Fibroblast of mammary gland (primary cell): ENCODE measurements at regions not wholly inside any gene's neighbourhood (a gene's known extent, or its start where the extent isn't known, plus 50 kb on each side); places are given as distances from the start of the nearest gene placed in this dataset.
"Not testable (repeated sequence)": the region's sequence is repeated elsewhere in the genome, so short reads cannot be mapped to it uniquely, and the experiment has no call there.

Experiments used
- DNase-seq: peaks from one replicate; pipeline ENCODE4 v3.0.0-alpha.2; 2010; ENCODE audit warnings: low read depth
- H3K4me3 ChIP-seq: 2 replicates; pipeline ENCODE4 v1.5.1; 2011; ENCODE audit warnings: low read depth, mild to moderate bottlenecking, low read length, moderate library complexity; ENCODE audit not compliant: control insufficient read depth

GRCh38 chr9:62909447-62909846, 1719.6 kb downstream of the SPATA31A7 start:
- not testable (repeated sequence) for DNase-seq, H3K4me3 ChIP-seq

DNA sequence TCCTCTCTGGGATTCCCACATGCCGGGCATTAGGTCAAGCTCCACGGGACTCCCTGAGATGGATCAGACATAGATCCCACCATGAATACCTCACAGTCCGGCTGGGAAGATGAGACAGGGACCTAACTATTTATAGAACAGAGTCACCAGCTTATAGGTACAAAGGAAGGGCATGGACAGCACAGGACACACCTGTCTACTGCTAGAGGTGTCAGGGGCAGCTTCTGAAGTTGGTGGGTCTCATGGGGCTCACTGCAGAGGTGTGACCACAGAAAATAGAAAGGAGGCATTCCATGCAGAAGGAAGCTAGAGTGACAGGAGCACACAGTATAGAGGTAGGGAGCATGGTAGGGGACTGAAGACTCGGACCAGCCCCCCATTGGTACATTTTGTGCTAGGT, 1722.4 kb downstream of the SPATA31A7 start:
- H3K4me3 ChIP-seq, DNase-seq: not testable (repeated sequence)

GRCh38 chr9:62915168-62915567, 1725.3 kb downstream of the SPATA31A7 start:
- H3K4me3 ChIP-seq, DNase-seq: not testable (repeated sequence)

DNA sequence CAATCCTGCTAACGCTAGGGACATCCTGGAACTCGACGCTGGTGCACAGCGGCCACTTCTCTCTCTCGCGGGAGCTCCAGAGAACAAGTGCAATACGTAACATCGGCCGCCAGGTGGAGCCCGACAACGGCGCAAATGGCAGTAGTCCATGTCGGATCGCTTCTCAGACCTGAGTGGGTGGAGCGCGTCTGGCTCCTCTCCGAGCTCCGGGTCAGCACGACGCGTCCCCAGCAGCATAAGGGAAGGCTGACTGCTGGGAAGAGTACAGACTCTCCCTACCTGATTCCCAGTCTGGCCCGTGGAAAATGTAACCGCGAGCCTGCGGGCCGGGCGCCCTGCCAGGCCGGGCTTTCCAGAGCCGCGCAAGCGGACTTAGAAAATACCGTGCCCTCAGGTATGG, 1725.8 kb downstream of the SPATA31A7 start:
- DNase-seq, H3K4me3 ChIP-seq: not testable (repeated sequence)

DNA sequence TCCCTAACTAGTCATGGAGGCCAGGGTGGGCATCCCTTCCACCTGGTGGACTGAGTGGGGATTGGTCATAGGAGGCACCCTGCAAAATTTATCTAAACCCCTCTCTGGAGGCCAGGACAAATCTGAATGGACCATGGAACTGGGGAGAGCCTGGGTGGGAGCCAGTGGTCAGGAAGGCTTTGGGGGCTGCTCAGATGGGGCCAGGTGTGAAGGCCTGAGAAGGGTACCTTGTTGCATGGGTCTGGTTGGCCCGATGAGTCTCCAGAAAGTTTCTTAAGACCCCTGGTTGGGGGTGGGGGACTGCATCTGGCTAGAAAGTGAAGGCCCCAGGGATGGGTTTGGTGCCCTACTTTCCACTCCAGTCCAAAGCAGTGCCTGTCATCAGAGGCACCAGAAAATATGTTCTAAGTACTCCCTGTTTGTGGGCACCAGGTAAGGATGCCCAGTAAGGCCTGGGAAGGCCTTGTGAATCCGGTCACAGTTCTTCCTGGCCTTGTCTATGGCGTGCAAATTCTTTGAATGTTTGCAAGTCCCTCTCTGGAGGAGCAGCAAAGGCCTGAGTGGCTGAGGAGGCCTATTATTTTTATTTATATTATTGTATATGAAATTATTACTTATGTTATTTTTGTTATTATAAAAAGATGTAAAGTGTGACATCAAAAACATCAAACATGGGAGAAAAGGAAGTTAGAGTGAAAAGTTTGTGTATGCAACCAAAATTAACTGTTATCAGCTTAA, 1729.0 kb downstream of the SPATA31A7 start:
- H3K4me3 ChIP-seq, DNase-seq: not testable (repeated sequence)

- not testable (repeated sequence) for DNase-seq, H3K4me3 ChIP-seq
These were observed 1741.6 kb downstream of the SPATA31A7 start for GRCh38 chr9:62931484-62931883.

GRCh38 chr9:62952840-62953239, 1763.0 kb downstream of the SPATA31A7 start:
- DNase-seq: not testable (repeated sequence)

More at GRCh38 chr9:62952840-62953239, 1763.0 kb downstream of the SPATA31A7 start:
- not testable (repeated sequence) for H3K4me3 ChIP-seq
